NCI-H2081 treated with DMSO at 0.1 percent for 48 hours (cell line): ENCODE measurements at regions not wholly inside any gene's neighbourhood (a gene's known extent, or its start where the extent isn't known, plus 50 kb on each side); places are given as distances from the start of the nearest gene placed in this dataset.

Experiments used
- DNase-seq: peaks from one replicate; lab custom pipeline; 2025; lab: John Stamatoyannopoulos, UW

GRCh38 chr20:52263757-52264156, 72.2 kb upstream of the ZFP64 start:
- no peak for DNase-seq

GRCh38 chr20:52261792-52262191, 70.2 kb upstream of the ZFP64 start:
- DNase-seq = no peak

DNA sequence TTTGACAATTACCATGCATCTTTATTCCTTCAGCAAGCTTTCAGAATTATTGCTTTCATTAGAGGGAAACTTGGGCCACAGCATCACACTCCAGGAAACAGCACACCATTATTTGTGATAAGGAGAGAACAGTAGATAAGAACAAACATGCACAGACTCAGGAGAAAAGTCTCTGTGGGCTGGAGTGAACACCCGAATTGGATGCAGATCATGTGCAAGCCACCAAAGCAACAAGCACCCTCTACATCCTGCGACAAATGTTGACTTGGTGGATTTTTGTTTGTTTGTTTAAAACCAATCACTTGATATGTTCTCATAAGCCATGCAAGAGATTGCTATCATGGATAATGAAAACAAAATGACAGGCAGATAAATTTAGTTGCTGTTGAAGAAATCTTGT, 67.7 kb upstream of the ZFP64 start:
- DNase-seq = no peak

DNA sequence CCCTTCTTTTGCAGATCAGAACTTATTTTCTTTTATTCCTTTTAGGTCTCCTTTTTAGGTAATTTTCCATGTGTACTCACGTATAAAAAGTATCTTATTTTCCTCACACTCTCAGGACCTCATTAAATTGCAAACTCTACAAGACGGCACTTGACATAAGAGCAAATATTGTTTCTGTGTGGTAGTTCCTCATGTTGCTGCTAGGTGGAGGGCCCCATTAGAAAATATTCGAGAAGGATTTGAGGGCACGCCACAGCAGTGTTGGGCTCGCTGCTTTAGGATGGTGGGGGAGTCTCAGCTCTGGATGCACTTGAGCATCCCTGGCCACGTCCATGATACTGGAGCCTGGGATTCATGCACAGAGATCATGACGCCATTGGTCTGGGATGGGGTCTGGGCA, 64.9 kb upstream of the ZFP64 start:
- DNase-seq = no peak

DNA sequence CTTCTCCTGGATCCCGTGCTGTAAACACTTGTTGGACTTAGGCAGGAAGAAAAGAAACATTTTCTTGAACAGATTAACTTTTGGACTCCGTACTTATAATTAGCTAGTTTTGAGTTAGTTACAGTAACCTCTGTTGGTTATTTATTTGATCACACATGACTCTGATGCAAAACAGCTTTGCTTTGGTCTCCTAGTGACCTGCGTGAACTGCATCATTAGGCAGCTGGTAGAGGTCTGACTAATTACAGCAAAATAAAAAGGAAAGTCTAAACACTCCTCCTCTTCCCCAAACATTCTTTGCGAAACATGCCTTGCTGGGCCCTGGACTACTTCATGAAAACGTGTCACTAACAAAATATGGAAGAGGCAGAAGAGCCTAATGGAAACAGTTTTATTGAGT, 61.1 kb upstream of the ZFP64 start:
- no peak for DNase-seq

DNA sequence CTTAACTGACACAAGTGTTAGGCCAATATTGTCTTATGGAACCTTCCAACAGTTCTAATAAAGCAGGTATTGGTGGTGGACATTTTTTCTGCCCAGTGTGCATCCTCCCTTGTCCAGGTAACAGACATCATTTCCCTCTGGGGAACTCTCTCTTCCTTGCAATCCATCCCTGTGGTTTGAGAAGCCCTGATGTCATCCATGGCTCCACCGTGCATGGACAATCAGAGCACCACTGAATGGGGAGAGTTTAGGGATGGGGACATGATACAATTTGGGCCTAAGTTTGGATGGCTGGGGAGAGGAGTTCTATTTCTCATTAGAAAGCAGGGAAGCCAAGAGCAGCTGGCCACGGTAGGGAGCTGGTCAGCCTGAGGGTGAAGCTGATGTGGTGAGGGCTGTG, 60.2 kb upstream of the ZFP64 start:
- no peak for DNase-seq

GRCh38 chr20:52251136-52251700, 59.6 kb upstream of the ZFP64 start:
- DNase-seq = no peak

- DNase-seq = no peak
Observed at GRCh38 chr20:52247548-52247947, 56.0 kb upstream of the ZFP64 start.

DNA sequence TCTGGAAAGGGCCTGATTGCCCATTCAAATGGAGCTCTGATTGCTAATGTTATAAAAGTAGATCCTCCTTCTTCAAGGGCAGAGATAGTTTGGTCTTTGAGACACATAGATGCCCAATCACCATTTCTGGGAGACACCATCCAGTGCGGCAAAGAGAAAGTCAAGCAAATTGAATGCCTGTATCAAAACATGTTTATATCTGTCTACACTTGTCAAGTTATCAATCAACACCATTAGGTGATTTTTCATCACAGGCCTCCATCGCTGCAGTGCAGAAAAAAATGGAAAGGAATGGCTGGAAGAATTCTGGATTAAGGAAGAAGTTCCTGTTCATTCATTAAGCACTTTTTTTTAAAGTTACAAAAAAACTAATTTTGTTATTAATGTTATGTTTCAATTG, 54.8 kb upstream of the ZFP64 start:
- DNase-seq = no peak

- no peak for DNase-seq
Observed at GRCh38 chr20:52244702-52245101, 53.1 kb upstream of the ZFP64 start.

GRCh38 chr20:52242237-52243230, 51.0 kb upstream of the ZFP64 start:
- no peak for DNase-seq
